NCI-H82 (cell line): ENCODE measurements at regions not wholly inside any gene's neighbourhood (a gene's known extent, or its start where the extent isn't known, plus 50 kb on each side); places are given as distances from the start of the nearest gene placed in this dataset.

Source experiments
- DNase-seq: peaks from one replicate; lab custom pipeline; 2025; lab: John Stamatoyannopoulos, UW

DNA sequence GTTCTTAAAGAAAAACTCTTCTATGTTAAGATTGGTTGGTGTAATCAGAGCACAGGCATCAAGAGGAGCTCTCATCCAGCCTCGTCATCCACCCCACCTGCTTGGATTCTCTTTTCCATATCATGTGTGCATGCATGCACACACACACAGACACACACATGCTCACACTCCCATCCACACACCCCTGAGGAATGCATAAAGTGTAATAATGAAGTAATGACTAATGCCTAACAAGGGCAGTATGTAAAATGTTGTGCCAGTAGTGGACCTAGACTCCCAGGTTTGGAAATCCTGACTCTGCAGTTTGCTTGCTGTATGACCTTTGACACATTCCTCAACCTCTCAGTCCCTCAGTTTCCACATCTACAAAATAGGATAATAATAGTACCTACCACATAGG lies 280.0 kb upstream of the ANKRD55 start:
- no peak for DNase-seq

DNA sequence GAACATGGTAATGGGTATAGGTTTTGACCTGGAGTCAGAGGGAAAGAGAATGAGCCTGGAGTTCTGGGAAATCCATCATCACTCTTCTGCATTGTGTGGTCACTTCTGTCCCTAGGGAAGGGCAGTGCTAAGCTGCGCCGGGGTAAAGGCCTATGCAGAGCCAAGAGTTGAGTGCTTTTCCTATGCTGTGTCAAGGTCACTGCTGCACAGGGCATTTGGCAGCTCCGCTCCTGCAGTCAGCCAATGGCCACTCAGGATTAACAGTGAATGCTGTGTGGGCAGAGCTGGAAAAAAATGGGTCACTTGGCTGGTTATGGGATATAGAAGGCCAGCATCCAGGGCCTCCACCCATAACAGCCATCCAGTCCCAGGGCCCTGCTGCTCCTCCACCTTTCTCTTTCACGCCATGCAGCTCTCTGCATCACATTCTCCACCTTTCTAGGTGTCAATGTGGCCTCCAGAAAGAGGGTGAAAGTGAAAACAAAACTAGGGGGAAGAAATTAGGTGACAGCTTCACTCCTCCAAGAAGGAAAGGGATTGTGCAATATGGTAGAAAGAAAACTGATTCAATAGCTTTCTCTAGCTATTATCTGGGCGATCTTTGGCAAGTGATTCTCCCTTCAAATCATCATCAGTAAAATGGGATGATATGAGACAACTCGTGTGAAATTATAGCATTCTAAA lies 279.3 kb upstream of the ANKRD55 start:
- no peak for DNase-seq

DNA sequence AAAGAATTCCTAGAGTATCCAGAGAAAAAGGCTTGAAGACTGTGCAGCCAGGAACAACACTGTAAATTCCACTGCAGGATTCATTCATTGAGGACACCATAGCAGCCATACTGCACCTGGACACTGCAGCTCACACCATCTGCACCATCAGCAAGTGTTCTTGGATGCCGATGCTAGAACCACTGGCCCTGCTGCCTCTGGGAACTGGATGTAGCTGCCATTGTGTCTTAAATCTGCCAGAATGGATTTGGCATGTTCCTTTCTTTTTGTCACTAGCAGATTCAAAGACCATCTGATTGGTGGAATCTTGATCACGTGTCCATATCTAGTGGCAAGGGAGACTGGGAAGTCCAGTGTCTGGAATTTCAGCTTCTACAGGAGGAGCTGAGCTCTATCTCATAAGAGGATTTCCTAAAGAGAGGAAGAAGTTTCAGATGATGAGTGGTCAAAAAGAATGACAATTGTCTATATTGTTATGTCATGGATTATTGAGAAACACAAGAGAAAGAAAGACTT lies 278.3 kb upstream of the ANKRD55 start:
- DNase-seq, result peak; percentile 7

DNA sequence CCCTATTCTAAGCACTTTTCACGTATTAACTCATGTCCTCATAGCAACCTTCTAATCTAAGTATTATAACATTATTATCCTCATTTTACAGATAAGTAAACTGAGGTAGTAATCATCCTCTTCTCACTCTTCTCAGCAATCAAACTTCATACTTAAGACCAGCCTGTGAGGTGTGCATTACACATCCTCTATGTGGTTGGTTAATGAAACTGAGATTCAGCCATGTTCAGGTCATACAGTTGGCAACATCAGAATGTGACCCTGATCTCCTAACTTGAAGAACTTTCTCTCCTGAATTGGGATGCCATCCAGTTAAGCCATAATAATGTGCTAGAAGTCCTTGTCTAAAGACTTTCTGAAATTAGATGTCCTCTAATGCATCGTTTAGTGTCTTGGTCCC lies 275.1 kb upstream of the ANKRD55 start:
- no peak for DNase-seq

DNA sequence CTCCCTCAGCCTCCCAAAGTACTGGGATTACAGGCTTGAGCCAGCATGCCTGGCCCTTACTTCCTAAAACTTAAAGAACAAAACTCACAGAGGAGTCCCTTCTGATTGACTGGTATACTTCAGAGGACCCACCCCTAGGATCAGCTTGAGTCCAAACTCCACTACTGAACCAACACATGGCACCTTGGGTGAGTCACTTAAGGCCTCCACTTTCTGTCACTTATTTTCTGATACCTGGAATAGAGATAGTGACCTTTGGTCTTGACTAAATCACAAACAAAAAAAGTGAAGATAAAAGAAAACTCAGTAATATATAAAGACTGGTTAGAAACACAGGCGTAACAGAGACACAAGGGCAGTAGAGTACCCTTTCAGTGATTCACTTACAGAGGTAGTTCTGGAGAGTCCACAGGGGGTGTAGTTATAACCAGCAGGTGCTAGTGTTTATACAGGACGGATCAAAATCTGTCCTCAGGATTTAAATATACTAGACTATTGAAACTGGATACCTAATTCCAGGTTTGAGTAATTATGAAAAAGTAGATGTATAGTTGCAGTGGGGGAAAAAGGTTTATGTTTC lies 274.3 kb upstream of the ANKRD55 start:
- no peak for DNase-seq

DNA sequence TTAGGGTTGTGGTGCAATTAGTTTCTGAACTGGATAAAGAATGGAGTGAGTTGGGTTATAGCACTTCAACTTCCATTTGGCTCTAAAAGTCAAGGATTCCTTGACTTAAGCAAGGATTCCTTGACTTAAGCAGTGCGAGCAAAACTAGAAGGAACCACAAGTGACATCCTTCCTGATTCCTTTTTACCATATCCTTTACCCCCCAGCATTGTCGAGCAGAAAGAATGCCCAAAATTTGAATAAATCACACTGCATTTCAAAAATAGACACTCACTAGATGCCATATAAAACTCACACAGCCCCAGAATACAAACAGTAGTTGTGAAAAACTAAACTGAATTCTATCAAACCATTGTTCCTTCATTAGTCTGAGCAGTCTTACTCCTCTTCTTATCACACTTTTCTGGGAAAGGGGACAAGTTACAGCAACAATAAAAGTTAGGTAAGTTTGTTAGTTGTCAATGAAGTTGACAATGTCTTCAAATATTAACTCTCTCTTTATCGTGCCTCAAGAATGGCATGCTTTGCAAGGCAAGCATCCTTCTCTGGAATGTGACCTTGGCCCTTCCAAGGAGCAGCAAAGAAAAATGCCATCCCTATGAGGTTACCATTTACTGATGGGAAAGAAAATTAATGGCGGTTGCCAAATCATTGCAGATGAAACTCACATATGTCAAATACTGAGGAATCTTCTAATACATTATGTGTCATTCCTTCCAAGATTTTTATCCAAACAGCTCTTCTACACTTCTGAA lies 273.3 kb upstream of the ANKRD55 start:
- DNase-seq, result no peak

DNA sequence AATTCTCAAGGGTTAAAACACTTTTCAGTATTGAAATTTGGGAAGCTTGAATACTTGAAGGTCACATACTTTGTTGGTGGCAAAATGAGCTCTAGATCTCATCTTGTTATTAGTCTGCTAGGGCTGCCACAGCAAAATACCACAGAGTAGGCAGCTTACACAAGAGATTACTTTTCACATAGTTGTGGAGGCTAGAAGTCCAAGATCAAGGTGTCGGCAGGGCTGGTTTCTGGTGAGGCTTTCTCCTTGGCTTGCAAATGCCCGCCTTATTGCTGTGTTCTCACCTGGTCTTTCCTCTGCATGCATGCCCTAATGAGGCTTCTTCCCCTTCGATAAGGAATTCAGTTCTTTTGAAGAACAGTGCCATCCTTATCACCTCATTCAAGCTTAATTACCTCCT lies 270.8 kb upstream of the ANKRD55 start:
- no peak for DNase-seq

DNA sequence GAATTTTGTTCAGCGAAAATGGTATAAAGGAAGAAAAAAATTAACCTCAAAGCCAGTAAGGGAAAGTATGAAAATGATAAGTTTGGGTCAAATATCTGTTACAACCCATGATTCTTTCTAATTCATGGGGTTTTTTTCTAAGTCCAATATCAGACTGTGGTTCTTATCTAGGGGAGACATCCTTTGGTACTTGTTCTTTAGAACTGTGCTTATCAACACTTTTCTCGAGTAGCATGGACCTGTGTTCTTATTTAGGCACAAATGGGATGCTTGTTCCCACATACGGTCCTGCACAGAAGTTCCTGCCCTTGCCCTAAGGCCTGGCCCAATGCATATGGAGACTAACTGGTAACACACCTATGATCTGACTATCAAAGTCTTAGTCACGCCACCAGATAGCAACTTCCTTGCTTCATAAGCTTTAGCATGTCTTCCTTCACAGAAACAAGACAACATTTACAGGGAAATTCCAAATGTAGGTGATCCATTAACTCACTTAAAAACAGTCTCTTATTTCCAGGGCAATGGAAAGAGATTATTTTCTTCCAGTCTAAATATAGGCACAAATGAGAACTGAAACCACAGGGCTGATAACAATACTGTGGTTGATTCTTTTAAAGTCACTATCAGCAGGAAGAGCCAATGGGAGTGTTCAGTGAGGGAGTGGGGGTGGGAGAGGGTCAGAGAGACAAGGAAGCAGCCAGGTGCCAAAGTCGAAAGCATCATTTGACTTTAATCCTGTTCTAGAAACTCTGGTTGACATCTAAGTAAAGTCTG lies 268.8 kb upstream of the ANKRD55 start:
- no peak for DNase-seq

DNA sequence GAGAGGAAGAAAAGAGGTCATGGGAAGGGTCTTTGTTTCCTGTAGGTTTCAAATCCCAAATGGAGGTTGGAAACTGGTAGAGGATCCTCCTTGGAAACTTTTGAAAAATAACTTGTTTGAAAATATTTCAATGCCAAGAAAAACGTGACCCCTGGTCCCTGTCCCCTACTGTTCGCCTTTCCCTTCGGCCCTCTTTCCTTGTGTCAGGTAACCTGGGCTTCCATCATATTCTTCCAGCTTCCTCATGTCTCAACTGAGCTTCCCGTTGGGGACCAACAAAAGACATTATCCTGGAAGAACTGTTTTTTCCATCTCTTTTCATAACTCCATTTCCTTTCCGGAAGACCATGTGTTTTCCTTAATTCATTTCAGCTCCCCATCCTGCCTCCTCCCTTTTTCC lies 266.8 kb upstream of the ANKRD55 start:
- DNase-seq, result no peak

DNA sequence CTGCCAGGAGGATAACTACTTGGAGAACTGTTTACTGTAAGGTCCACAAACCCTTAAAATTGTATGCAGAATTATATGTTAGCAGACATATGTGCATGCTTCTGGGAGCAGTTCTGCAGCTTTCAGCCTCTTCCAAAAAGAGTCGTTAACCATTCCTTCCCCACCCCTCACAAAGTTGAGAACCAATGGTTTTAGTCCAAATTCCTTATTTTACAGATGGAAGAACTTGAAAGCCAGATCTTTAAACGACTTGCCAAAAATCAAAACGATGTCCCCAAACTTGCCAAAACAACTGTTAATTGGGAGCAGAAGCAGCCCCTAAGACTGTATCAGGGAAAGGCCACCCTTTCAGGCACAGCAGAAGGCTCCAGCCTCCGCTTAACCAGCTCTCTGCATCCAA lies 266.4 kb upstream of the ANKRD55 start:
- no peak for DNase-seq

DNA sequence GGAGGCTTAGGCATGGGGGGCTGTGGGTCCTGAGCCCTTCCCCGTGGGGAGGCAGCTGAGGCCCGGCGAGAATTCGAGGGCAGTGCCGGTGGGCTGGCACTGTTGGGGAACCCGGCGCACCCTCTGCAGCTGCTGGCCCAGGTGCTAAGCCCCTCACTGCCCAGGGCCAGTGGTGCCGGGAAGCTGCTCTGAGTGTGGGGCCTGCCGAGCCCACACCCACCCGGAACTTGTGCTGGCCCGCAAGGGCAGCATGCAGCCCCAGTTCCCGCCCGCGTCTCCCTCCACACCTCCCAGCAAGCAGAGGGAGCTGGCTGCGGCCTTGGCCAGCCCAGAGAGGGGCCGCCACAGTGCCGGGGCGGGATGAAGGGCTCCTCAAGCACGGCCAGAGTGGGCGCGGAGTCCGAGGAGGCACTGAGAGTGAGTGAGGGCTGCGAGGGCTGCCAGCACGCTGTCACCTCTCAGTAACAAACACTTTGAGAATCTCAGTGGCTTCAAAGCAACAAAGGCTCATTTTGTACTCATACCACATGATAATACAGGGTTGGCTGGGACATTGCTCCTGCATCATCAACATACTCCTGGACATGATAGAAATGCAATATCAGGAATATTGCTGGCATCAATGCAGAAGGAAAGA lies 265.7 kb upstream of the ANKRD55 start:
- no peak for DNase-seq

DNA sequence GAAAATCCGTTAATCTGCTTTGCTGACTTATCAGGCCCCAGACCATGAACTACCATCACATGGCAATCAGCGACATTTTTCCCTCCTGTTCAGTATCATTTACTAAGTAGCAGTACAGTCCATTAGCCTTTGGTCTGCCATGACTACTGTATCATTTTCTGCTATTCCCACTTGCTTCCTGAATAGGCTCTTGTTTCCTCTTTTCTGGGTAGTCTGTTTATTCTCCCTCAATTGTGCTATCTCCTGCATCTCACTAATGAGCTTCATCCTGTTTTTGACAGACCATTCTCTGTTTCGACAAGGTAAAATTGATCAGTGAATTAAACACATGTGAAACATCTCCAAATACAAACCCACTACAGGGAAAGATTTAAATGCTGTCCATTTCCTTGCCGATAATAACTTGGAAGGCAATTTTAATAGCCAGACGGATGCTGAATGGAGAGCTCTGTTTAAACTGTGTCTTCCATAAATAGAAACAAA lies 263.5 kb upstream of the ANKRD55 start:
- DNase-seq, result peak; percentile 71

DNA sequence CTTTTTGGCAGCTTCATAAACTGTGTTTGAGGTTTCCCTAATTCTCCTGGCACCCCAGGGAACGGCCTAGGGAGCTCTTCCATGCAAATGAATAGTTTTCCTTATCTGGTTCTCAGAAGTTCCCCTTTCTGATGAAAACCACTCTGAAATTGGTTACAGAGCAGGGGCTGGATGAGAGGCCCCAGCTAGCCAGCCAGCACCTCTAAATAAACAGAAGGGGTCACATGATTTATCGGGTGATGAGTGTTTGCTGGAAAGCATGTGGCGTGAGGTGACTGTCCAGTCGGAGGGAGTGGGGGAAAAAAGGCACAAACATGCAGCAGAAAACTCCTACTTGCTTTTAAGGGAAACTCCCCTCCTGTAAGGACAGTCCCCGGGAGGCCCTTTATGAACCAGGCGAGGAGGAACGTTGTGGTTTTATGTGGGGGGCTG lies 261.2 kb upstream of the ANKRD55 start:
- no peak for DNase-seq

DNA sequence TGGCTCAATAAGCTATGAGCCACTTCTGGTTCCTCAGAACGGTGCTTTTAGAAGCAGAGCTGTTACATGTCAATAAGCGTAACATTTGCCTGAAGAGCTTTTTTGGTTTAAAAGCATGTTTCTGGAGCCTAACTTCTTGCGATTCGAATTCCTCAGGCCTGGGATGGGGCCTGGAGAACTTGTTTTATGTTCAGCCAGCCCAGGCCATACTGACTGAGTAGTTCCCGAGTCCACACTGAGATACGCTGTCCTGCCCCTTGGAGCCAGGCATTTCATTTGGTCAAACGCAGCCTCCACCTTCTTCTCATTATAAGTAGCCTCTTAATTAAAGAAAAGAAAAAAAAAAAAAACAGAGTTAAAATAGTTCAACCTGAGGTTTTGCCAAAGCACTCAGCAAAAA lies 260.6 kb upstream of the ANKRD55 start:
- DNase-seq, result no peak

DNA sequence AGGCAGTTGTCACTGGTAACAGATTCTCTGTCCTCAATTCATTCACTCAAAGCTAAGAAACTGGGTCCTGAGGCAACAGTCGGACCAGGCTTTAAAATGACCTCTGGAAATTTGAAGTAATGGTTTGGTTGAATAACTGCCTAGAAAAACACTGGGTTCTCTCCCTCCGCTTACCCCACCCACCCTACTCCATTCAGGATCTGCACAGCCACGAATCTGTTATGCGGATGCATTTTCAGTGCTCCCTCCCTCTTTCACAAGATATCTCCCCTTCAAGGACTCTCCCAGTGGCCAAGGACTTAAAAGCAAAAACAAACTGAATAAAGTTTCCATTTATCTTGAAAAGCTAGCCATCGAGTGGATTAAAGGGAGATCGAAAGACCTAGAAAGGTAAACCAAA lies 260.2 kb upstream of the ANKRD55 start:
- DNase-seq, result no peak

DNA sequence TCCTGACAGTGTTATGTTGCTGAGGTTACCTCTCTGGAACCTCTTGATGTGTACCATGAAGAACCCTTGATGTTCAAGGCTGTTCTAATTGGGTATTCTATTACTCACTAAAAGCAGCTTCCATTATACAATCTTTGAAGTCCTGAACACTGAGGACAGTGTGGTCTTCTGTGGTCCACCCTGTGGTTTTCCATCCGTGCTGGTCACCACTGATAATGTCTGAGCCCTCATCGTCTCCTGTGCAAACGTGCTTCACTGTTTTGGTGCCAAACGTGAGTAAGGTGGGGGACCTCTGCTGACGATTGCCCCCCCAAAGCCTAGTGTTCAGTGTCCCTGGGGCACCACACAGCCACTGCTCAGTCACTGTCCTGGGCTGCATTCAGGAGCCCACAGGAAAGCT lies 259.7 kb upstream of the ANKRD55 start:
- DNase-seq, result no peak

DNA sequence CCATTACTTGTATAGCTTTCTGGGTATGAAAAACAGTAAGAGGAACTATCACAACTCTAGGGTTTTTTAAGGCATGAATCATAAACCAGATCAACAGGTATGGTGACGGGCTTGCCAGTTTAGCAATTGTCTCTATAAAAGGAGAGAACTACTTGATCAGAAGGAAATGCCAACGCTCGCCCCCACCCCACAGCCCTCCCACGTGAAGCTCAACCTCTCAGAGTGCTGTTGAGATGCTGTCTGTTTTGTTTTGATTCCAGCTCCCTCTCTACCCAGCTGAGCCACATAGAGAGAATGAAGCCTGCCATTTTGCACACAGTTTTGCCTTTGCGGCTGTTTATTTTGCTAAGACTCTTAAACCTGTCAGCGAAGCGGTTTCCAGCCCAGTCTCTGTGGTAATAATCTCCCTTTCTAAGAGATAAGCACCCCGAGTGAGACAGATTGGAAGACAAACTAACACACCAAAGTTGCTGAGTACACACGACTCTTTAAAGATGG lies 257.9 kb upstream of the ANKRD55 start:
- peak; percentile 30 for DNase-seq

DNA sequence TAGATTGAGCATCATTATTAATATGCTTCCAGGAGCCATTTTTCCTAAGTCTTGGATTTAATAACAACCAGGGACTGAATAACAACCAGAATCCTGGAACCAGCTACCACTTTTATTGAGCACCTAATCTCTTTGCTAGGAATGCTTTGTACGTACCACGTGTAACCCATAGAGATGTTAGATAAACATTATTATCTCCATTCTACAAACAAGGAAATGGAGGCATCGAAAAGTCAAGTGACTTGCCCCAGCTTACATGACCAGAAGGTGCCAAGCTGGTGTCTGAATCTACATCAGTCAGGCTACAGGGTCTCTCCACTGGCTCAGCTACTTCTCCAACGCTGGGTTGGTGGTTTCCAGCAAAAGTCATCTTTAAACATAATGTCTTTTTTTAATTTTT lies 256.1 kb upstream of the ANKRD55 start:
- DNase-seq, result no peak

DNA sequence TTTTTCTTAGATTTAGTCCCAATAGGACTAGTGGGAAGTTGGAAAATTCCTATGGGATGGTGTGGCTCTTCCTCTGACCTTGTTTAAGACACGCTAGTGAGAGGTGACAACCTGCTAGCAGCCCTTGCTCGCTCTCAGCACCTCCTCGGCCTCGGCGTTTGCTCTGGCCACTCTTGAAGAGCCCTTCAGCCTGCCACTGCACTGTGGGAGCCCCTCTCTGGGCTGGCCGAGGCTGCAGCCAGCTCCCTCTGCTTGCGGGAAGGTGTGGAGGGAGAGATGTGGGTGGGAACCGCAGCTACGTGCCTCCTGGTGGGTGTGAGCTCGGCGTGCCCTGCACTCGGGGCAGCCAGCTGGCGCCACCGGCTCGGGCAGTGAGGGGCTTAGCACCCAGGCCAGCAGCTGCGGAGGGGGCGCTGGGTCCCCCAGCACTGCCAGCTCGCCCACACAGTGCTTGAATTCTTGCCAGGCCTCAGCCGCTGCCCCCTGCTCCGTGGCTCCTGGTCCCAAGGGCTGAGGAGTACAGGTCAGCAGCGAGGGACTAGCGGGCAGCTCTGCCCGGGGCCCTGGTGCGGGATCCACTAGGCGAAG lies 254.5 kb upstream of the ANKRD55 start:
- DNase-seq, result no peak

DNA sequence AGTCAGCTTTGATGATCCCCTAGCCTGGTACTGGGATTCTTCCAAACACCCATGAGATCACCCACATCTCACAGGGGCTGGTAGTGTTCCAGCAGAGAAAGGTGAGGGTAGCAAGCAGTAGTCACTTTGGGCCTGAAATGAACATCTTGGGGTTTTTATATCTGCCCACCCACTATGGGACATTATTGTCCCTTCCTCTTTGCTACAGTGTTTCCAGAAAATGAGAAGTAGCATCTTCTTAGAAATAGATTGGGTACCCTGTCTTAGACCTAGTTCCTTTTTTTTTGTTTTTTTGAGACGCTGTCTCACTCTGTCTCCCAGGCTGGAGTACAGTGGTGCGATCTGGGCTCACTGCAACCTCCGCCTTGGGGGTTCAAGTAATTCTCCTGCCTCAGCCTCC lies 249.2 kb upstream of the ANKRD55 start:
- no peak for DNase-seq
